GM12873 (cell line): ENCODE measurements at regions not wholly inside any gene's neighbourhood (a gene's known extent, or its start where the extent isn't known, plus 50 kb on each side); places are given as distances from the start of the nearest gene placed in this dataset.

ENCODE experiments used
- CTCF ChIP-seq: IDR thresholded peaks from 2 replicates; pipeline ENCODE4 v1.5.1; 2012; ENCODE audit warnings: low read depth, mild to moderate bottlenecking, moderate library complexity, low read length, control low read depth; ENCODE audit not compliant: insufficient read depth; ENCODE audit errors: missing control alignments

GRCh38 chr1:4395158-4395557 lies 259.3 kb upstream of the AJAP1 start:
- TF ChIP-seq CTCF = no peak

DNA sequence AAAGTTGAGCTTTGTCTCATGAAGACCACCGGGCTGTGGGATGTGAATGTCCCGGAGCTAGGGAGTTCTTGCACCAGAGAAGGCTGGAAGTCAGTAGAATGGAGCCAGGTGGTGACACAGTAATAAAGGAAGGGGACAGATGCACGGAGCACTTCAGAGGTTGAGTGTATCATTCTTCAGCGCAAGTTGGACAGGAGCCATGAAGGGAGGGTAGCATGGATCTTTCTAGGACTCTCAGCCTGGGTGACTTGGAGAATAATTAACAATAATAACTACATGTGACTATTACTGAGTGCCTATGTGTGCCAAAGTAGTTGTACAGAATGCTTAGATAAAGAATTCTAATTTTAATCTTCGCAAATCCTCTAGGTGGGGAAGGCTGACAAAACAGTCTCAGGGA lies 258.7 kb upstream of the AJAP1 start:
- TF ChIP-seq CTCF = no peak

- no peak for TF ChIP-seq CTCF
Measured at GRCh38 chr1:4396551-4396950, 257.9 kb upstream of the AJAP1 start.

GRCh38 chr1:4397196-4397595 lies 257.2 kb upstream of the AJAP1 start:
- no peak for TF ChIP-seq CTCF

DNA sequence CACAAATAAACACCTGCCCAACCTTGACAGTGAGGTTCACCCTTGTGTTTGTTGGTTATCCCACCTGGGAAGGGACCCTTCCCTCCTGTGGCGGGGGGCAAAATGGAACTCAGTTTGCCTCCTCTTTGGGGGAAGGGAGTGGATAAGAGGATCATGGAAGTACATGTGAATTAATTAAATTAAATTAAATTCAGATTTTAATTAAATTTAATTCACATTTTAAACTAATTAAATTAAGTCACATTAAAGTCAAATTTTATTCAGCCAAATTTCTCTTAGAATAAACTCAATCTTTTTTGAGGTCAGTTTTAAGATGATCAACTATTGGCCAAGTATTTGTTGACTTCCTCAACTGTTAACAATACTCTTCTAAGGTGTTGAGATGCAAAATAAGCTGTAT lies 252.4 kb upstream of the AJAP1 start:
- no peak for TF ChIP-seq CTCF

DNA sequence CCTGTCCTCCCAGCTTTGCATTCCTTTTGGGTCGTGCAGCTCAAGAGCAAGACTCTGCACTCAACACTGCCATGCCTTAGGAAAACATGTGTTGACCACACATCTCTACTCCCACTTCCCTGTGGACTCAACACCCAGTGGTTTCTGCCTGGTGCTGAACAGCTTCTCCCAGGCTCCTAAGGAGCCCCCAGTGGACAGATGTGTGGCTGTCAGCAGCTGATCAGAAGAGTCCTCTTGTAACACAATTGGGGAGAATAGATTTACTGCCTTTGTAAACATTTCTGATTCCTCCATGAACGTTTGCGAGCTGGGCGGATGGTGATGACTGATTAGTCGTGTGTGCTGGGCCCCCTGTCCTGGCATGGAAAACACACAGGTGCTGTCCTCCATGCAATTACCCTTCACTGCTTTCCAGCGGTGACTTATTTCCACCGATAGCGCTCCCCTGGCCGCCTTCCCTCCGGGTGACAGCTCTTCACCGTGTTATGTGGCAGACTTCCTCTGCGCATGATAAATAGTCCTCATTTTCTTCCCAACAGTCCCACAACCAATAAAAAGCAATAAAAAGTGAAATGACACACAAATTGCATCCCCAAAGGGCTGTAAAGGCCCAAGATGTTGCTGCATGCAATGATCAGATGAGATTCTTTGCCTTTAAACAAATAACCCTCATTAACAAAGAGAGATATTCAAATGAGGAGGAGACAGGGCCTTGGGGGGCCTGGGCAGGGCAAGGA lies 249.4 kb upstream of the AJAP1 start:
- TF ChIP-seq CTCF = no peak

DNA sequence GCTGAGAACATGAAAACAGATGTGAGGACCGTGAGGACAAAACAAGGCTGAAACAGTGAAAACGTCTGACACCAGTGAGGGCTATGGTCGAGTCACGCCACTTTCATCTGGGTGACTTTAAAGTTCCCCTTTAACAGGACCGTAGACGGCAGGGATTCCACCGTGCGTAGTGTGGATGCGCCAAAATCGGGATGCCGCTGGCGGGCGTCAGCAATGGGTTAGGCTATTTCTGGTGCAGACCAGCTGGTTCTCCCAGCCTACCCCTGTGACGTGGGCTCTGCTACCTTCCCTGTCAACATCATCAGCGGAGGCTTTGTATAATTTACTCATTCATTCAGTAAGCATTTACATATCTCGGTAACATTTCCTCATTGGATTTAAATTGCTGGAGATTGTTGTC lies 246.6 kb upstream of the AJAP1 start:
- no peak for TF ChIP-seq CTCF
